Activated CD8-positive, alpha-beta T cell treated with anti-CD3 and anti-CD28 coated beads, Interleukin-2, amount 10 ng/mL, durations not matched to agents 7 days and 5 days (primary cell): ENCODE measurements at regions not wholly inside any gene's neighbourhood (a gene's known extent, or its start where the extent isn't known, plus 50 kb on each side); places are given as distances from the start of the nearest gene placed in this dataset.
"Not testable (repeated sequence)": the region's sequence is repeated elsewhere in the genome, so short reads cannot be mapped to it uniquely, and the experiment has no call there.

ENCODE experiments used
- ATAC-seq: fragments of 150-1000 bp; cut with Tn5 transposase; one replicate; pipeline ENCODE4 v1.10.0; 2021; ENCODE audit warnings: moderate library complexity
- CTCF ChIA-PET: fragments of 350-600 bp; sonication (Branson Sonifier 250); formaldehyde crosslinking; loops from one replicate; lab custom pipeline; 2021; ENCODE audit warnings: antibody characterized with exemption; lab: Charles Lee
- POLR2A ChIA-PET: fragments of 350-600 bp; sonication (Branson Sonifier 250); formaldehyde crosslinking; loops from one replicate; lab custom pipeline; 2021; ENCODE audit warnings: antibody characterized with exemption; lab: Charles Lee
- DNase-seq: peaks from one replicate; pipeline ENCODE4 v3.0.0-alpha.2; 2020
- H3K27ac Mint-ChIP-seq: one replicate; pipeline ENCODE4 v1.8.0; 2021; ENCODE audit warnings: mild to moderate bottlenecking, mixed read lengths
- H3K27me3 Mint-ChIP-seq: one replicate; pipeline ENCODE4 v1.8.0; 2021; ENCODE audit warnings: low read depth, mixed read lengths
- H3K36me3 Mint-ChIP-seq: one replicate; pipeline ENCODE4 v1.8.0; 2021; ENCODE audit warnings: low read depth, mixed read lengths
- H3K4me1 Mint-ChIP-seq: one replicate; pipeline ENCODE4 v1.8.0; 2021; ENCODE audit warnings: low read depth, mixed read lengths
- H3K4me3 Mint-ChIP-seq: one replicate; pipeline ENCODE4 v1.8.0; 2021; ENCODE audit warnings: mild to moderate bottlenecking, mixed read lengths
- H3K9me3 Mint-ChIP-seq: one replicate; pipeline ENCODE4 v1.8.0; 2022; ENCODE audit warnings: mixed read lengths; ENCODE audit not compliant: insufficient read depth

- ChIA-PET POLR2A (no interaction called here), CTCF (no interaction called here)
- no peaks in the 10 kb centered on the region for H3K27me3 Mint-ChIP-seq
- no peak overlapping the region for H3K4me3 Mint-ChIP-seq
- ATAC-seq: no peak
- DNase-seq: no peak
- no peaks in the 10 kb centered on the region for H3K36me3 Mint-ChIP-seq
- H3K4me1 Mint-ChIP-seq: no peaks in the 10 kb centered on the region
- no peak overlapping the region for H3K27ac Mint-ChIP-seq
- H3K9me3 Mint-ChIP-seq: no peaks in the 10 kb centered on the region
Measured at GRCh38 chr4:67275179-67275750, 270.0 kb downstream of the CENPC start.

- H3K4me3 Mint-ChIP-seq, H3K27ac Mint-ChIP-seq, H3K36me3 Mint-ChIP-seq, DNase-seq, H3K27me3 Mint-ChIP-seq, ATAC-seq, POLR2A ChIA-PET, CTCF ChIA-PET, H3K4me1 Mint-ChIP-seq, H3K9me3 Mint-ChIP-seq: not testable (repeated sequence)
Measured at GRCh38 chr4:67274671-67275070, 270.6 kb downstream of the CENPC start.

GRCh38 chr4:67273666-67274065 lies 271.6 kb downstream of the CENPC start:
- Mint-ChIP-seq H3K4me3 (no peak overlapping the region), H3K27ac (no peak overlapping the region), H3K27me3 (no peaks in the 10 kb centered on the region), H3K4me1 (no peaks in the 10 kb centered on the region), H3K9me3 (no peaks in the 10 kb centered on the region), H3K36me3 (no peaks in the 10 kb centered on the region)
- ATAC-seq: no peak
- CTCF ChIA-PET: no interaction called here
- POLR2A ChIA-PET: no interaction called here
- no peak for DNase-seq

DNA sequence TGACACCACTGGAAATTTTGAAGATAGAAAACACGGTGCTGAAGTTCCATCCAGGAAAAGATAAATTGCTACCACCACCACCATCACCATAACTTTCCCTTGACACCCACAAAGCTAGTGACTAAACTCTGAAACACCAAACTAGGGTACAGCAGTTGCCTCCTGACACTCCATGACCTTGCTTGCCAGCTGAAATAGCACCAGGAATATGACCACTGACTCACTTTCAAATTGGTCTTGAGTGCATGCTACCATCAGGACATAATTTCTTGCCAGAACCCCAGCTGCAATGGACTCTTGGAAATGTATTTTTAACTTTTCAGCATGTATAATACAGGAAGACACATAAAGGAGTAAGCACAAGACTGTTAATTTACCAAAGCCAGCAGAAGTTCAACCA lies 283.3 kb downstream of the CENPC start:
- Mint-ChIP-seq H3K9me3 (no peaks in the 10 kb centered on the region), H3K36me3 (no peaks in the 10 kb centered on the region), H3K27me3 (no peaks in the 10 kb centered on the region), H3K4me1 (no peaks in the 10 kb centered on the region), H3K4me3 (no peak overlapping the region), H3K27ac (no peak overlapping the region)
- DNase-seq (no peak), ATAC-seq (no peak)
- CTCF ChIA-PET: no interaction called here
- POLR2A ChIA-PET: no interaction called here

DNA sequence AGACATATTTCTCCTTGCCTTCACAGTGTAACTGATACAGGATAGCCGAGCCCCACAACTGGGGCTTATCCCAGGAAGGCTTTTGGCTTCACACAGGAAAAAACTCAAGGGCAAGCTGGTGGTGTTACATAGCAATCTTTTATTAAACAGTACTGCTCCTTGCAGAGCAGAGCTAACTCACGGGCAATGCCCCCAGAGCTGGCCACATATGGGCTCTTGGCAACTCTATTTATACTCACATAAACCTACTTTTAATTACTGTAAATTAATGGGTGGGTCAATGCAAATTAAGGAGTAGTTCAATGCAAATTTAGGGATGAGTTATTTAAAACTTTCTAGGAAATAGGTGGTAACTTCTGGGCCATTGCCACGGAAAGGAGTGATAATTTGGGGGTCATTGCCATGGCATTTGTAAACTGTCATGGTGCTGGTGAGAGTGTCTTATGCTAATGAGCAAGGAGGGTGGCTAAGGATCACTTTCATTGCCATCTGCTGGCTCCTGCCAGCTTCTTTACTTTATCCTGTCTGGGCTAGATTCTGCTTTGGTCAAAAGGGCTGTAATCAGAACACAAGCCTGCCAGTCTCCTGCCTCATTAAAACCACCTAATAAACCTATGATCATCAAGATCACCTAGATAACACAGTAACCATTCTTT lies 288.8 kb downstream of the CENPC start:
- Mint-ChIP-seq H3K27ac (no peak overlapping the region), H3K36me3 (no peaks in the 10 kb centered on the region), H3K4me3 (no peak overlapping the region), H3K27me3 (no peaks in the 10 kb centered on the region), H3K9me3 (no peaks in the 10 kb centered on the region), H3K4me1 (no peaks in the 10 kb centered on the region)
- ATAC-seq (no peak), DNase-seq (no peak)
- CTCF ChIA-PET: no interaction called here
- POLR2A ChIA-PET: no interaction called here

DNA sequence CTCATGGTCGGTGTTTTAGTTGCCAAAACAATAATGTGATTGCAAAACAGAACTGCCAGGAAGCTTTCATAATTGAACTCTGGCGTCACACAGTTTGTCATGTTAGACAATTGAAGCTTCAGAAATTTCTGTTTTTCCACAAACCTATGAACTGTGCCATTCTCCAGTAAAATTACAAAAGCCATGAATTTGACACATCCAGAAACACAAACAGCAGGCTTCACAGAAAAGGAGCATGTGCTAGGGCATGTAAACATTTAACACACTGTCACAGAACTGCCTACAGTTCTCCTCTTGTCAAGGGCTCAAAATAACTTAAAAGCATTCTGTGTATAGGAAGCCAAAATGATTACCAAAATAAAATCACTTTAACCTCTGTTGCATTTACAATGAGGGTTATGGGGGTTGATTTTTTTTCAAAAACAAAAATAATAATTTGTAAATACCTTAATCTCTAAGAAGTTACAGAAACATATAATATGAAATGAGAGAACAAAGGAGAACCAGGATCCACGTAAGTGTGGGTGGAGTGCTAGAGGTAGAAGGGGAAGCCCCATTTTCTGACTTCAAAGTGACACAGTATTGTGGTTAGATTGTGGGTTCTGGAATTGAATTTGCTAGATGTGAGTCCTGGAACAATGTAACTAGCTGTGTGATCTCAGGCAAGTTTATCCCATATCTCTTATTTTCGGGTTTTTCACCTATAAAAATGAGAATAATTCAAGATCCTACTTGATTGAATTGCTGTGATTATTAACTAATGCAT lies 295.0 kb downstream of the CENPC start:
- ChIA-PET CTCF (no interaction called here), POLR2A (no interaction called here)
- no peak overlapping the region for H3K27ac Mint-ChIP-seq
- H3K4me3 Mint-ChIP-seq: no peak overlapping the region
- ATAC-seq (no peak), DNase-seq (no peak)
- H3K4me1 Mint-ChIP-seq: no peaks in the 10 kb centered on the region
- no peaks in the 10 kb centered on the region for H3K9me3 Mint-ChIP-seq
- H3K36me3 Mint-ChIP-seq: no peaks in the 10 kb centered on the region
- H3K27me3 Mint-ChIP-seq: no peaks in the 10 kb centered on the region

- Mint-ChIP-seq H3K27ac (no peak overlapping the region), H3K4me1 (no peaks in the 10 kb centered on the region), H3K9me3 (no peaks in the 10 kb centered on the region), H3K4me3 (no peak overlapping the region), H3K27me3 (no peaks in the 10 kb centered on the region), H3K36me3 (no peaks in the 10 kb centered on the region)
- ChIA-PET POLR2A (no interaction called here), CTCF (no interaction called here)
- no peak for ATAC-seq
- DNase-seq: no peak
Measured at GRCh38 chr4:67236788-67237187, 308.5 kb downstream of the CENPC start.

DNA sequence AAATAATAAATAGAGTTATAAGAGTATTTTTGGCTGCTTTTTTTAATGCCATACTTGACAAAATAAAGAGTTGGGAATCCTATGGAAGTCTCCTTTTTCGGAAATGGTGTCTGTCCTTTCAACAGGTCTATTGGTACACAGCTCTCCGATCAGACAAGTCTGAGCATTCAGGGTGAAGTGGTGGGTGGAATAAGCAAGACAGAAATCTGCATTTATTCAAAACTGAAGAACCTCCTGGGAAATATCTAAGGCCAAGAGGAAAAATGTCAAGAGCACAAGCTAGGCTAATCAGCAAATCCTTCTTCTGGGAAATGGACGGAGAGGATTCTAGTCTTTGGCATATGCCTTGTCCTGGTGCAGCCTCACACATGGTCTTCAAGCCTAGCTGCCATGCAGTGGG lies 309.0 kb downstream of the CENPC start:
- no peaks in the 10 kb centered on the region for H3K36me3 Mint-ChIP-seq
- ATAC-seq (no peak), DNase-seq (no peak)
- H3K27me3 Mint-ChIP-seq: no peaks in the 10 kb centered on the region
- no peaks in the 10 kb centered on the region for H3K4me1 Mint-ChIP-seq
- H3K27ac Mint-ChIP-seq: no peak overlapping the region
- ChIA-PET CTCF (no interaction called here), POLR2A (no interaction called here)
- H3K9me3 Mint-ChIP-seq: no peaks in the 10 kb centered on the region
- H3K4me3 Mint-ChIP-seq: no peak overlapping the region

DNA sequence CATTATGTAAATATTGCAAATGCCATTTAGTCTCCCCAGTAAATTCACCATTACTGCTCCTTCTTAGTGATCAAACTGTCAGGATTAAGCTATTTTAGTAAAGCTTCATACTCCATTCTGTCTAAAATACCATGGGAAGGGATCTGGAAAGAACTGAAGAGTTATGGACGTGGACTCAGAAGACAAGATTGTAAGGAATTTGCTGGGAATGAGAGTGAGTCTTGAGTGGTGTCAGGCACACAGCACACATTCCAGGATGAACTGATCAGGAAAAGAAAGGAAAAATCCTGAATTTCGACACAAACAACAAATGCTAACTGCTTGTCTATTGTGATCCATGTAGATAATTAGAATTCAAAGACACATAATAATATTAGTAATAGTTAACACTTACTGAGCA lies 311.0 kb downstream of the CENPC start:
- no peak for DNase-seq
- POLR2A ChIA-PET: no interaction called here
- no peak overlapping the region for H3K27ac Mint-ChIP-seq
- H3K27me3 Mint-ChIP-seq: no peaks in the 10 kb centered on the region
- no peak for ATAC-seq
- H3K4me1 Mint-ChIP-seq: no peaks in the 10 kb centered on the region
- no peak overlapping the region for H3K4me3 Mint-ChIP-seq
- H3K36me3 Mint-ChIP-seq: no peaks in the 10 kb centered on the region
- no peaks in the 10 kb centered on the region for H3K9me3 Mint-ChIP-seq
- CTCF ChIA-PET: no interaction called here

DNA sequence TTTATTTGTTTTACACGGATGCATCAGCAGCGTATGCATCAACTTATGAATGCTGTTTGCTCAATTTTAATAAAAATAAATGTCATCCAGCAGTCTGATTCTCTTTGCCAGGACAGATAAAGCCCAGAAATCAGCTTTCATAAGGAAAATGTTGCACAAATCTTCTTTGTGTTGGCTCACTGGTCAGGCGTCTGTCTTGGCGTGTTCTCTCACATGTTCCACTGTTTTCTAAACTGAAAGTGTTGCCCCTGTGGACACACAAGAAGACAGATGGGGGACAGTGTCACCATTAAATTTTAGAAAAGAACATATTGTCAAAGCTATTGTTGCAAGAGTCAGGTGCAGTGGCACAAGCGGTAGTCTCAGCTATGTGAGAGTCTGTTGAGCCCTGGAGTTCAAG lies 316.2 kb downstream of the CENPC start:
- Mint-ChIP-seq H3K9me3 (no peaks in the 10 kb centered on the region), H3K4me3 (no peak overlapping the region), H3K27me3 (no peaks in the 10 kb centered on the region), H3K4me1 (no peaks in the 10 kb centered on the region), H3K36me3 (no peaks in the 10 kb centered on the region), H3K27ac (no peak overlapping the region)
- ATAC-seq (no peak), DNase-seq (no peak)
- POLR2A ChIA-PET: no interaction called here
- CTCF ChIA-PET: no interaction called here

DNA sequence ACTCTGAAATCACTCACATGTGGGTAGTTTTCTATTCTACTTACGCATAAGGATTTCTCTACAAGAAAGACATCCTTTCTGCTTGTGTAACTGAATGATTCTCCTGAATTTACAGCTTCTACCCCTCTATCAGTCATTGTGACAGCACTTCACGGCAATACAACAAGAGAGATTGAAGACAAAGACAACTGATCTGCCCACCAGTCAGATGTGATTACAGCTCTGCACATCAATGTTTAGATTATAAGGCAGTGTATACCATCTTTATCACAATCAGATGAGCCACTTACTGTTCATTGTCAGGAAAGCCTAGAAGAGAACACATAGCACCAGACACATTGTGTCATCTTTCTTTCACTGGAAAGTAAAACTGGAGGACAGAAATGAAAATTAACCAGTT lies 324.4 kb downstream of the CENPC start:
- H3K27me3 Mint-ChIP-seq: no peaks in the 10 kb centered on the region

GRCh38 chr4:67218883-67219282 lies 326.4 kb downstream of the CENPC start:
- ATAC-seq (no peak), DNase-seq (no peak)
- H3K4me1 Mint-ChIP-seq: no peaks in the 10 kb centered on the region
- POLR2A ChIA-PET: no interaction called here
- no peak overlapping the region for H3K27ac Mint-ChIP-seq
- H3K27me3 Mint-ChIP-seq: no peaks in the 10 kb centered on the region
- no peaks in the 10 kb centered on the region for H3K9me3 Mint-ChIP-seq
- CTCF ChIA-PET: no interaction called here
- no peaks in the 10 kb centered on the region for H3K36me3 Mint-ChIP-seq
- H3K4me3 Mint-ChIP-seq: no peak overlapping the region

More for the DNA sequence above, 324.4 kb downstream of the CENPC start:
- Mint-ChIP-seq H3K27ac (no peak overlapping the region), H3K9me3 (no peaks in the 10 kb centered on the region), H3K36me3 (no peaks in the 10 kb centered on the region), H3K4me3 (no peak overlapping the region), H3K4me1 (no peaks in the 10 kb centered on the region)
- ATAC-seq (no peak), DNase-seq (no peak)
- POLR2A ChIA-PET: no interaction called here
- CTCF ChIA-PET: no interaction called here
